HG02884 (cell line): ENCODE measurements at regions not wholly inside any gene's neighbourhood (a gene's known extent, or its start where the extent isn't known, plus 50 kb on each side); places are given as distances from the start of the nearest gene placed in this dataset.

Source experiments
- ATAC-seq: cut with Tn5 transposase; IDR thresholded peaks from one replicate; pipeline ENCODE4 v1.9.1; 2021; ENCODE audit warnings: mild to moderate bottlenecking, moderate library complexity; ENCODE audit not compliant: unreplicated experiment

DNA sequence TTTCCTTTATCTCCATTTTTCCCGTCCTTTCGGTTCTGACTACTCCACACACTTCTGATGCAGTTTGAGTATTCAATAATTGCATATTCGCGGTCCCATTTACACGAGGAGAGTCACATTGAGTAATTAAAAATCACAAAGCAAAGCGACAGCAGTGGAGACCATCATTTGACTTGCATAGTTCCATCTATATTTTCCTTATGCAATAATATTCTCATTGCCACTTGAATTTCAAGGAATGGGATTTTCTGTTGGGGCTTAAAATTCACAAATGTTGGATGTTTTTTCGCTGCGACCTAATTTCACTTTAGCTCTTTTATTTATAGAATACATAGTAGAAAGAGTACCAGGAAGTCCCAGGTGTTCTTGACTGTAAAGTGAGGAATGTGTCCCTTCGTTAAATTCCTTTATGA, 186.8 kb downstream of the ZEB2 start:
- ATAC-seq = no peak

DNA sequence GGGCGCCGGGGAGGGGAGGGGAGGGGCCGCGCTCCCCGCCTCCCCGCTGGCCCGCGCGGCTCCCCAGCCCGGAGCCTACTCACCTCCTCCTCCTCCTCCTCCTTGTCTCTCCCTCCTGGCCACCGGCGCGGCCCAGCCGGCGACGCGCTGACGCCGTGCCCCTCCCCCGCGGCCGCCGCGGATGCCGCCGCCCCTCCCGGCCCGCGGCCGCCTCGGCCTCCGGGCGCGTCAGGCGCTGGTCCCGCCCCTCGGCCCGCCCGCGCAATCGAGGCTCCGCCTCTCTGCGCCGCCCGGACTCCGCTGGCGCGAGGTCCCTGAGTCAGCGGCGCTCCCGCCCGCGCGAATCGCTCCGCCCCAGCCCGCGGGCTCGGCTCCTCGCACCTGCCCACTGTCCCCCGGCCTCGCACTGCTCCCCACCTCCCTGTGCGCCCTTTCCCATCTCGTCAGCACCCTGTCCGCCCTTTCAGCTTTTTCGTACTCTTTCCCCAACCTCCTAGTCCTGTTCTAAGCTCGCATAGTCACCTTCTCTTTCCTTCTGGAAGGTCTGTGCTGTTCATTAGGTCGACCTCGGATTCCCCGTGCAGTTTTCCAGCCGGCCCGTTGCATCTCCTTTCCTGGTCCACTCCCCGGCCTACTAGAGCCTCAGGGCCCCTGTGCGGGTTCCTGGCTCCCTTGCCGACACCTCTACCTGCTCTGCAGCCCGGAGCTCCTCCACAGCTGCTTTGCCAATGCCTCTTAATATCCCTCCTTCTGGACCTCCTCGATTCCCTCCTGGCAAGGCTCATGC, 187.4 kb downstream of the ZEB2 start:
- peak; percentile 85 for ATAC-seq

DNA sequence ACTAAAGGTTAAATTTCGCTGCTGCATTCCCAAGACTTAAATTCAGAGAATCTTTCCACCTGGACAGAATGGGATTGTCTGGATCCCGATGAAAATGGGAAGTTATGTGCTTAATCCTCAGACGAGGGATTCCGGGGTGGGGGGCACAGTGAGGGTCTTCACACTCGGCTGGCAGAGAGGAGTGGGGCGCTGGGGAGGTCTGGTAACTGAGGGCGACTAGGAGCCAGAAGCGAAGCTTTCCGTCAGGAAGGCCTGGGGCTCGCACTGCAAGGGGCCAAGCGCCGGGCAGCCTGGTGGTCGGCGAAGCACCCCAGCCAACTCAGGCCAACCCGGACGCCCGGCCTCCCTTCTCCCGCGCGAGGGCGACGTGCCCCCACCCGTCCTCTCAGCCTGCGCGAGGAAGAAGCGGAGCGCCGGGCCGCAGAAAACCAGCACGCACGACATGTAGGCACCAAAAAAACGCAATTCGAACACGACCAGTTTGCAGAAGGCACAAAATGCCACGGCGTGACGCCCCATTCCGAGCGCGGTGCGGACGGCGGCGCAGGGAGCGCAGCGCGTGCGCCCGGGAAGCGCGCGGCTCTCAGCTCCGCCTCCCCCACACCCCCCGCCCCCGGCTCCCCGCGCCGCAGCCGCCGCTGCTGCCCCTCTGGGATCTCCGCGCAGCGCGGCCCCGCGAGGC, 188.1 kb downstream of the ZEB2 start:
- peak; percentile 33 for ATAC-seq

DNA sequence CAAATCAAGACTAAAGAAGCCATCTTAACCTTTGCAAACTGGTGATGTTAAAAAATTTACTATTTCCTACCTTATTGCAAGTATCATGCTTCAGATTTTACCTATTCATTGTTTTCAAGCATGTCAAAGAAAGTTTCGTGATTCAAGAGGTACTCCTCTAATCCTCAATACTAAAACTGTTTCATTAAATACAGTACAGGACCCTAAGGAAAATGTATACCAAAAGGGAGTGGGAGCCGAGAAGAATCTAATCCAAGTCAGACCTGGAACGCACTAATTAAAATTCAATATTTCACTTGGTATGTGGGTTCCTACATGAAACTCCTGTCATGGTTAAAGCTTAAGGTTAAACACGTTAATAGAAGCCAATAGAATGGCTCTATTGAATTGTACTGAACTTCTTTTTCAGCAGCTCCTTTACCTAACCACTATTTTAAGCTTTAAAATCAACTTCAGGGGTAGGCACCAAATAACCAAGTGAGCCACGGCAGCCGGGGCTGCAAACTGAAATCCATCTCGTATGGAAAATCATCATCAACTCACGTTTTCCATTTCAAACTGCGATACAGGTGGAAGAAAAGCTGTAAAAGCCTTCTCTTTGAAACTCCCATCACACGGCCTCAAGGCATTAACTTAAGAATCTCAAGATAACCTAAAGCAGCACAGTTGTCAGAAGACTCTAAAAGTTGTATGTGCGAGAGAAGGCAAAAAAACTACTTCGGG, 188.8 kb downstream of the ZEB2 start:
- ATAC-seq = no peak

DNA sequence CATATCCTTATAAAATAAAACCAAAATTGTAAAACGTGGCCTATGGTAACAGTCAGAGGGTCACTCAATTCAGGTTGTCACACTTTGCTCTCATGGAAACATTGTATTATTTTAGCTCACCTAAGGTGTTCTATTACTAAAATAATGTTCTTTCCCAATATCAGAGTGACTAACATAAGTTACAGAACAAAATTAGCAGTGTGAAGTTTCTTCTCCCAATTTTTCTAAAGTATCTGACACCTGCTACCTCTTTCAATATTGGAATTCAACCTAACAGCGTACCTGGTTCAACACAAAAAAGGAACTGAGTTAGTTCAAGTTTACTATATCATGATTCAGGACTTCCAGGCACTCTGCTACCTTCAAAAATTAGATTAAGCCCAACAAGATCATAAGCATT, 190.4 kb downstream of the ZEB2 start:
- no peak for ATAC-seq

DNA sequence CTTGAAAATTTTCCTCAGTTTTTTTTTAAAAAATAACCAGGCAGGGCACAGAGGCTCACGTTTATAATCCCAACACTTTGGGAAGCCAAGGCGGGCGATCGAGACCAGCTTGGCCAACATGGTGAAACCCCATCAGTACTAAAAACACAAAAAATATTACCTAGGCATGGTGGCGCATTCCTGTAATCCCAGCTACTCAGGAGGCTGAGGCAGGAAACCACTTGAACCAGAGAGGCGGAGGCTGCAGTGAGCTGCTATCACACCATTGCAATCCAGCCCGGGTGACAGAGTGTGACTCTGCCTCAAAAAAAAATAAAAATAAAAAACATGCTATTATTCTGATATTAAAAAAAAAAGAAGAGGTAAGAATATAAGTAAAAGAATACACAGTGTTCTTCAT, 191.0 kb downstream of the ZEB2 start:
- ATAC-seq = no peak

DNA sequence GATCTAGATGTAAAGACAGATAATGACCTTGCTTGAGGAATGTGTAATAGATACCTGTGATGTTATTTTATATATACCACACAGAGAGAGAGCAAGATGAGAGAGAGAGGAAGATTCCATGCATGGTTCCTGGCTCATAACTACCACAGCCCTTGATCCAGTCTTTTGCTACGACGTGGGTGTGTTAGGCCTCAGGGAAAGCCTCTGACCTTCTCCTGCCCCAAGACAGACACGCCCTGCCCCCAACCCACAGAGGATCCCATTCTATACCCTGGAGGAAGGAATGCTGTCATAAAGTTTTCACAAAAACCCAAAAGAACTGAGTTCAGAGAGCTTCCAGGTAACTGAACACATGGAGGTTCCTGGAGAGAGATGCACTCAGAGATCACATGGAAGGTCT, 193.1 kb downstream of the ZEB2 start:
- no peak for ATAC-seq

DNA sequence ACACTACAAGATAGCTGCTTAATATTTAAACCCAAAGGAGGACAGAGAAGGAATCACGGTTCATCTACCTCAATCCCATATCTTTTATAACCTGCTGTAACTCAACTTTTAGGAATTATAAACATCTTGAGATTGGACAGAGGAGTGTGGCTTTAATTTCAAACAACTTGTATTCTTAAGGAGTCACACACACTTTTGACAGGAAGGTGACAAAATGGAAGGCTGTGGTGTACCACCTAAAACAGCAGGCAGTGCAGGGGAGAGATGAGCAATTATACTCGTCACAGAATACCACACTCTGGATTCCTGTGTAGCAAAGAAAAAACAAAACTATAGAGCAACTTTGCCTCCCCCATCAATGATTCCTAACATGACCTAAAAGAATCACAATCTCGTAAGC, 194.8 kb downstream of the ZEB2 start:
- peak; percentile 50 for ATAC-seq

DNA sequence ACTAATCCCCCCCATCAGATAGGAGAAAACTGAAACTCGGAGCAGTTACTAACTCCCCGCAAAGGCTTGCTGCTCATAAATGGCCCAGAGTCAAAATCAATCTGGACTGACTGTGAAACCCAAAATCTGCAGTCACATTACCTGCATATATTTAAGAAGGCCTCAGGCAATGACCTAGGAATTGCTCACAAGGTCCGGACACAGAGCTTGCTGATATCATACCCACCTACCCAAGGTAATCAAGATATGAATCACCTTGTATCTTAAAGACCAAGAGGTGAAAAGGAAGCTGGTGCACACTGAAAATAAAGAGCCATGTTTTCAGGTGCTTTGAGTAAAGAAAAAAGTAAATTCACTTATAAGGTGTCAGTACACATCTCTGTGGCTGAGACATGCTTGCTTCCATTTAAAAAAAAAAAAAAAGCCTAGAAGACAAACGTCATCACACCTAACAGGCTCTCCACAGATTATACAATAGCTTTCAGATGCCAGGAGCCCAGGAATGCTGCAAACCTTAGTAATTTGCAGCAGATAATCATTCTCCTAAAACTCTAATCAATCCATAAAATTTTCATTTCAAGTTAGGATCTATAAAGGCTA, 195.4 kb downstream of the ZEB2 start:
- peak; percentile 48 for ATAC-seq

DNA sequence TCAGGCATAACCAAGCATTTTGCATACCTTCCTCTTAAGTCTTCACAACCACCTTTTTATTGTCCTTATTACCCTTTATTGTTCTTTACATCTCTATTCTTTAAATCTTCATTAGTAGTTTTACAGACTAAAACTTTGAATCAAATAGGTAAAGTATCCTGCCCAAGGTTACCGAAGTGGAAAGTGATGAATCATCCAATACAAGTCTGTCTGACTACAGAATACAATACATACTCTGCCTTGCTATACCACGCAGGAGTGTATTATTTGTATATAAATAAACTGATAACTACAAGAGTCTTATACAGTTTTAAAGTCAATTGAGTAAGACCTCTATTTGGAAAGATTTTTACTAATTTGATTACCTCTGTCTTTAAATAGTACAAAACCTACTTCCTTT, 196.0 kb downstream of the ZEB2 start:
- peak; percentile 53 for ATAC-seq

DNA sequence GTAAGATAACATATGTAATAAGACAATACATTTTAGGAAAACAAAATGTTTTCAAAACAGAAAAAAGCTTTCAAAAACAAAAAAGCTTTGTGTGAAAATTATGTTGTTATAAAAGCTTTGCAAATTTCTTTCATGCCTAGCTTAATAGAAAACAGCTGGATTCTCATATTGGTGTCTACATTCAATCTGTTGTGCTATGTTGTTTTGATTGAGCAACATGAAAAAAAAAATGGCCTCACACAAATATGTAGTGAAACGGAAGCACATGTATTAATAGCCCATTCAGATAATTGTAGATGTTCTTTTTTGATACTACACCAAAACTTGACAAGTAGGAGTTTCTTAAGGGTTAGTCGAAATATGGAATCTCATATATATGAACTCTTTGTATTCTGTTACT, 197.5 kb downstream of the ZEB2 start:
- ATAC-seq = no peak

DNA sequence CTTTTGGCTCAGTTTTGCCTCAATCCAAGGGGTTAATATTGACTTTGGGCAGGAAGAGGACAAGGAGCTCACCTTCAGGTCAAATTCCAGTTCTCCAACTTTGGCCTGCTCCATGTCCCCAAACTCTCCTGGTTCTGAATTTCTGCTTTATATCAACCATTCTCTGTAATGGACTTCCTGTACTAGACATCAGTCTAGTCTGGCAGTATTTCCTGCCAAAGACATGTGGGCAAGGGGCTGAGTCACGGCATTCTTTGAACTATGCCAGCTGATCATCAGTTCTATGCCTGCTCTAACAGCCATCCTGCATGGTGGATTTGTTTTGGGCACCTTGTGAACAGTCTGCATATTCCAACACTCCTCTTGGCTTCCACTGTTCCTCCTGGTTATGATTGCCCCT, 199.4 kb downstream of the ZEB2 start:
- no peak for ATAC-seq

DNA sequence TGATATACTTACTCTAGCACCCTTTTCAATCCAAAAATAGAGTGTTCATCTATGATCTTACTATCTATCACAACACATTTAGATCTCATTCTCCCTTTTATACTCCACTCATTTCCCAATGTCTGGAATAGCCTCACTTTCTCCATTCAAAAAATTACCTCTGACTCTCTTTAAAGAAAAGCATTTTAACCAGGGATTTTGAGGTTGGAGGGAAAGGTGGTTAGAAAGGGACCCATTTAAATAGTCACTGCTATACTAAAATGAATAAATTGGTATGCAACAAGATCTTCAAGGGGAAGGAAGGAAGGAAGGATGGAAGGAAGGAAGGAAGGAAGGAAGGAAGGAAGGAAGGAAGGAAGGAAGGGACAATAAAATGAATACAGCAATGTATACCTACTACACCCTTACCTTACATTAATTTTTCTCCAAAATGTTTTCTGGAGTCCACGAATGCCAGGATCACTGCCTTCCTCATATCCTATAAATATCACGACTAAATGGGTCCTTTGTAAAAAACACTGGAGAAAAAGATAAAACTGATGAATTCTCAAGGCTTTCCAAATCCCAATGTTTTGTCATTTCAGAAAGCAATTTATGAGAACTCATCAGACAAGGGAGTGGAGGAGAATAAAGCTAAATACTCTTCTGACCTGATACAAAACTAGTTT, 202.7 kb downstream of the ZEB2 start:
- no peak for ATAC-seq

DNA sequence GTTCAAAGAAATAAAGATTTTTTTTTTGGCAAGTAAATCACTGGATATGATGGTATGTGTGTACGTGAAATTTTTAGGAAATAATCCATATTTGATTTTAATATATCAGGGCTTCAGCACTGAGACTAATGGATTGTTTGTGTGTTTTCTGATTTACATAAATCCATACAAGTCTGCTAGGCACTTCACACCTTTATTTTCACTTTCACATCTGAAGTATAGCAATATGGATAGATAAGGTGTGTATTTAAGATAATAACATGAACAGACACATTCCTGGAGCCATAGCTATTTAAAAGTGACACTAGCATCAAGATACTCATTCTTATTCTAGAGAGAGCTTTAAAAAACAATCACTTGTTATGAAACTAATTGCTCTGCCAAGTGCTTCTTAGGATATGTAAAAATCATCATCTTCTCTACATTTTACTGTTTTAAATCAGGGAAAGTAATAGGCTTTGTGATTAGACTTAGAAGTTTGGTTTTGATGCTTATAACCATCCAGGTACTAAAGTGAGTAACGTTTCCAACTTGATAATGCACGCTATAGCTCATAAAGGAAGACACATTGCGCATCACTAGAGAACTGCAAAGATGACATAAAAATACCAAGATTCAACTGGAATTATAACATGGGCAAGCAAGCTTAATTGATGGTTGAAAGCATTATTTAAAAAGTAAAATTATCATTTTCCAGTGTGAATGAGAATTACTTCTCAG, 208.9 kb downstream of the ZEB2 start:
- ATAC-seq = no peak

DNA sequence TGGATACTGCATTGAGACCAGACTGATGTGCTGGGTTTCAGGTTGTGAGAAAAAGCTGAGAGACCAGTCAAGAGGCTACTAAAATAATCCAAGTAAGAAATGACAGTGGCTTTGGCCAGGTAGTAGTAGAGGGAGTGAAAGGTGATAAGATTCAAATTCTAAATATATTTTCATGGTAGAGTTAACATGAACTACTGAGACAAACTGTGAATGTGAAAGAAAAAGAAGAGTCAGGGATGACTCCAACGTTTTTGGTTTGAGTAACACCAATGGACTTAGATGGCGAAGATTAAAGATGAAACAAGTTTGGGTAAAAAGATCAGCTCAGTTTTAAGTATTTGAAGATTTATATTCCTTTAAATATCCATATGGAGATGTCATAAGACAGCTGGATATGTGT, 209.4 kb downstream of the ZEB2 start:
- no peak for ATAC-seq

DNA sequence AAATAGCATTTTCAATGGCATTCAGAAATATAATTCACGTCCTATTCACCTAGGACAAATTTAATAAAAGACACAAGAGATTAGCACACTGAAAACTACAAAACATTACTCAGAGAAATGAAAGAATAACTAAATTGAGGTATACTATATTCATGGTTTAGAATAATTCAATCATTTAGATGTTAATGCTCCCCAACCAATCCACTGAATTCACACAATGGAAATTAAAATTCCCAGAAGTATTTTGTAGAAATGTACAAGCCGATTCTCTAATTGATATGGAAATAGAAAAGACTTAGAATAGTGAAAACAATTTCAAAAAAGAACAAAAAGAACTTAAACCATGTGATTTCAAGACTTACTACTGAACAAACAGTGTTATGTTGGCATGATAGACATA, 212.2 kb downstream of the ZEB2 start:
- no peak for ATAC-seq

DNA sequence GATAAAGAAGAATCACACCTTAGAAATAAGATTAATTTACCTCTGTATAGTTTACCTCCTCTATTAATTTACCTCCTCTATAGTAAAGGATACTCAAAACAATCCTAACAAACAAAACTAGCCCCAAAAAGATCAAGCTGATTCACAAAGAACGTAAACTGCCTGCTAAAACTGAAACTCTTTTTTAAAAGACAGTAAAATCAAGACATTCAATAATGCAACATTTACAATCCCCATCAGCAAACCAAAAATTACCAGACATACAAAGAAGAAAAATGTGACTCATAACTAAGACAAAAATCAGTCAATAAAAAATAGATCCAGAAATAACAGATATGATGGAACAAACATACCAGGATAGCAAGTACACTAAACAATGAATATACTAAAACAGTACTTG, 215.7 kb downstream of the ZEB2 start:
- ATAC-seq = no peak

DNA sequence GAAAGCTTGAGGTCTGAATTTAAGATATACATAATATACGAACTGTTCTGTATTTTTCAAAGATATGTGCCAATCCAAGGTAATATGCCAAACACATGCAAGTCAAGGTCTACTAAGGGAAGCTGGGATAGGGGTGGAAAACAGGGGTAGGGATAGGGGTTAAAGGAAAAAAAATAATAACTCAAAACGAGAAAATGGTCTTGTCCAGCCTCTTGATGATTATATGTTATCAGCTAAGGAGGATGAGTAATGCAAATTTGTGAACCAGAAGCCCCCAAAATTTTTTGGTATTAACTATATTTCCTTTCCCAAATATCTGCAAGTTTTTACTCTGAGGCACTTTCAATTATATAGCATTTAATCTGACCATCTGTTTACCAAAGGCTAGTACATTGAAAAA, 219.3 kb downstream of the ZEB2 start:
- ATAC-seq = no peak

DNA sequence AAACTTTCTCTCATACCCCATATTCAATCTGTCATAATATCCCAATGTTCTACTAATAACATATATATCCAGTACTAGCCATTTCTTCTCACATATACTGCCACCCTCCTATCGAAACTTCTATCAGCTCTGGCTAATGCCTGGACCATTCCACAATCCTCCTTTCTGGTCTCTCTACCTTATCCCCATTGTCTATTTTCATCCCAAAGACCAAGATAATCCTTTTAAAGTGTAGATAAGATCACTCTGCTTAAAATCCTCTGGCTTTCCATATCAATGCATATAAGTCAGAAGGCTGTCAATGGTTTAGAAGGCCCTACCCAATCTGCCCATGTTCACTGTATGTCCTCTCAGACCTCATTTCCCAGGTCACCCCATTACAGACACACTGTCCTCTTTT, 229.6 kb downstream of the ZEB2 start:
- ATAC-seq = no peak

DNA sequence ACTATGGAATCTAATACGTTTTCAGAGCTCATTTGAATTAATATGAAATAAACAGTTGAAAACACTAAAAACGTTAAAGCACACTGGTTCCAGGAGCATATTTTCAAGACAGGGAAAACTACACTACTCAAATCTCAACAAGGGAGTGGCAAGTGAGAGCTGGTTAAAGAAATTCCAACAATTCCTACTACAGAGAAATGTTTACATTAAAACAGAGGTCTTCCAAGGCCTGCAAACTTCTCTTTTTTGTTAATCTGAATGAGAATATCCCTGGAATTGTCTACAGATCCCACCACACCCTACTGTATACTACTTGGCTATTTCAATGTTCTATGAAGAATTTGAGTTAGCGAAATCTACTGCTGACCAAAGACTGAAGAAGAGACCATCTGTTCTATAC, 231.5 kb downstream of the ZEB2 start:
- ATAC-seq = no peak
